HPDE6-E6E7 (cell line): ENCODE measurements at regions not wholly inside any gene's neighbourhood (a gene's known extent, or its start where the extent isn't known, plus 50 kb on each side); places are given as distances from the start of the nearest gene placed in this dataset.

ENCODE experiments used
- DNase-seq: peaks from one replicate; pipeline ENCODE4 v3.0.0; 2011; ENCODE audit warnings: missing footprints; ENCODE audit errors: extremely low spot score

DNA sequence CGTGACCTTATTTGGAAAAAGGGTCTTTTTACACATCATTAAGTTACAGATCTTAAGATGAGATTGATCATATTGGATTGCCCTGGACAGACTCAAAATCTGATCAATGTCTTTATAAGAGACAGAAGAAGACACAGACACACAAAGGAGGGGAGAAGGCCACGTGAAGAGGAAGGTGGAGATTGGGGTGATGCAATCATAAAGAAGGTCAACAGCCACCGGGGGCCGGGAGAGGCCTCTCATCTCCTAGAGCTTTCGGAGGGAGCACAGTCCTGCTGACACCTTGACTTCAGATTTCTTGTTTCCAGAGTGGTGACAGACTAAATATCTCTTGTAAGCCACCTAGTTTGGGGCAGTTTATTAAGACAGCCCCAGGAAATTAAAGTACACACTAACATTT is 204.6 kb upstream of the CSF3R start:
- no peak for DNase-seq

DNA sequence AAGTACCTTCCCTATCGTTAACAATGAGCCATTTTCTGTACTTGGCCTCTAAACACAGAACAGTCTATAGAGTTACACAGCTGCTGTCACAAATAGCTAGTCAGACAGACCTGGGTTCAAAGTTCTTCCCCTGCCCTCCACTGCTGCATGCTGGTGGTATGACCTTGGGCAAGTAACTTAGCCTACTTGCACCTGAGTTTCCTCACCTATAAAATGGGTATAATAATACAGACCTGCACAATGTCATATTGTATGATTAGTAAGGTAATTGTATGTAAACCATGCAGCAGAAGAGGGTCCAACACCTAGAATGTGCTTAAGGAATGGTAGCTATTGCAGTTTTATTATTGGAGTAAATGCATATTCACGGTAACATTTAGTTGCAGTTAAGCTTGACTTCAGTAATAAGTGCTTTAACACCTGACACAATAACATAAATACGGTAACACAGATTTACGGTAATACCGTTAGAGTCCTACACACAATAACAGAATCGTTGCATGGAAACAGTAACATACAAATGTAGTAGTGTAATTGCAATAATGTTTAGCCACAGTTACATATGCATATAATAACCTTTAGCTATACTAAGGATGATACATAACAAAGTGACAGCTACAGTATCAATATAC is 193.3 kb upstream of the CSF3R start:
- DNase-seq, result no peak

DNA sequence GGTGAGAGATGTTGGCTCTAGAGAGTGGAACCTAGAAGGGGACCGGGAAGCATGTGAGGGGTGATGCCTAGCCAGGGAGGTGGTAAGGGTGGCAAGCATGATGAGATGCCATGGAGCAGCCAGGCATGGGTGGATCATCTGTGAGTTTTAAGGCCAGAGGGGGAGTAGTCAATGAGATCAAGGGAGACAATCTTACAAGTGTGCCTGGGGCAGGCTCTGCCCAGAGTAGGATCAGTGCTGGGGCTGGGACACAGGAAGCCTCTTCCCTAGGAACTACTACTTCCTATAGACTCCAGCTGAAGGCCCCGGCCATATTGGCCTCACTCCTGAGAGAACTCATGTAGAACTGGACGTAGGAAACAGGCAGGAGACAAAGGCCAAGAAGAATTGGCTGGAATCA is 192.4 kb upstream of the CSF3R start:
- DNase-seq, result no peak

DNA sequence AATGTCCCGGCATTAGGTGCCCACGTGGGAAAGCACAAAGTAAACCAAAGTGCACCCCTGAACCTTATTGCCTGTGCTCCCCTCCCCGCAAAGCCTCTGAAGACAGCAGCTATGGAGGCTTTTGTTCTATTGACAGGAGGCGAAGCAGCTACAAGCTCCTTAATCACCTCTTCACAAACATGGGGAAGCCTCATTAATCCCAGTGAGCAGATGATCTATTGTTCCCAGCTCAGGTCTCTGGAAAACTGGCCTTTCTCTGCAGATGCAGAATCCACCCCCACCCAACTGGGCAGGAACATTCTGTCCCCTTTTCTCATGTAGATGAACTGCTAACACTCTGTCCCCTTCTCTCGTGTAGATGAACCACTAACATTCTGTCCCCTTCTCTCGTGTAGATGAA is 190.5 kb upstream of the CSF3R start:
- no peak for DNase-seq

DNA sequence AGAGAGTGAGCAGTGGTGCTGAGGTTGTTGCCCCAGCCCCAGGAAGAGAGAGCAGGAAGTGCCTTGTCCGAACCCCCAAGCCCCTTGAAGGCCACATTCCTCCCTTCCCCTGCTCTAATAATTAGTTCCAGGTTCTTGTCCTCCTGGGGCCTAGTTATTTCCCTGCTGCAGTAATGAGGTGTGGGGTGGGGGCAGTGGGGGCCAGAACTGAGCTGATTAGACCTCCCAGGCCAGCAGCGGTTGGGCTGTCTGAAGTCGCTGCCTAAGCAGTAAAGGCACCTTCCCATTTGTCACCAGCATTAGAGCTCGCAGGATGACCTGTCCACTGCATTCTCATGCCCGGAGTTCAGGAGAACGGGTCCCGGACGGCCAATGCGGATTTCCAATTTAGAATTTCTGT is 186.5 kb upstream of the CSF3R start:
- DNase-seq, result no peak

DNA sequence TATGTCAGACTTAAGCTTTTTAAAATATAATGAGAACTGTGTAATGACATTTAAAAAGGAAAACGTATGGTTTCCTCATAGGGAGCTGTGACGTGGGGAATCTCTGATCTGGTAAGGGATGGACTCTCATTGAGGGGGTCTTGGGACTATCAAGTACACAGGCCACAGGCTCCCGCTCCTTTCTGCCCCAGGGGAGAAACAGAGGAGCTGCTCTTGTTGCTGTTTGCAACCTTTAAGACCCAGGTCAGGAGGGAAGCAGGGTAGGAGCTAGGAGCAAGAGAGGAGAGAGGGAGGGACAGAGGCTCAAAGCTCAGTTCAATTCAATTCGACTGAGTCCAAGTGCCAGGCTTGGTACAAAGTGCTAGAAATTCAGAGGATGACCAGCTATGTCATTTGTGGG is 185.1 kb upstream of the CSF3R start:
- DNase-seq, result no peak

DNA sequence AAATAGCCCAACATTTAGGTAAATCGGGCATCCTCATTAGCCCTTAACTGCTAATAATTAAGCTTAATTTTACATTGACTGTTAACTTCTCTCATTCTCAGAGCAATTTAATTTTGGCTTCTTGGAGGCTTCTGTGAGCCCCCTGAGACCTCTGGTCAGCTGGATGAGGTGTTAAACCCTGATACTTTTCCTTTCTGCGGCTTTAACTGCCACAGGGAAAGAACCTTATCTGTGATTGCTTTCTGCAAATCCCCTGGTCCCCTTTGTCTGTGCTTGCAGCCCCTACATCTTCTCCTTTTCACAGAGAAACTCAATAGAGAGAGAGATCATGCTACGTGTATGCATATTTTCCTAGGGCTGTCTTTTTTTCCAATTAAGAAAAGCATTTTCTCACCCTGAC is 184.5 kb upstream of the CSF3R start:
- no peak for DNase-seq

DNA sequence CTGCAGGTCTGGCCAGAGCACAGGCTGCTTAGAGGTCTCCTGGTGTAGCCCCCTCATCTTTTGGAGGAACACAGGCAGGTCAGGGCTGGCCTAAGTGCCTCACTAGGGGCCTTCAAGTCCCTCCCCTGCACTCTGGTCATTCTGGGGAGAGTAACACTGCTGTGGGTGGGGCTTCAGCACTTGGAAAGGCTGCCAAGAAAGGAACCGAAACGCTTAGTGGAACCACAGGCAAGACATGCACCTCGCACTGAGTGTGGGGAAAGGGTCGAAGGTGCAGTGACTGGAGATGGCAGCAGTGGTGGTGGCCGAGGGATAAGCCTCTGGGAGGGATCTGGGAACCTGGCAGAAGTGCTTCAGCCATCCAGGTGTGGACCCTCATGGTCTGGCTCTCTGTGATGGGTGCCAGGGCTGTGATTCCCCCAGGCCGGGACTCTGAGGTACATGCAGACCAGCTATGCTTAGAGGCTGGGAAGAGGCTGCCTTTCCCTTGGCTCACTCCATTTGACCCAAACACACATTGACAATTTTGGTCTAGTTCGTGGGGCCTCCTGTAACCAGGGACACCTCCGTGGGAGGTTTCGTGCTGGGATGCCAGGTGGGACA is 182.9 kb upstream of the CSF3R start:
- no peak for DNase-seq

DNA sequence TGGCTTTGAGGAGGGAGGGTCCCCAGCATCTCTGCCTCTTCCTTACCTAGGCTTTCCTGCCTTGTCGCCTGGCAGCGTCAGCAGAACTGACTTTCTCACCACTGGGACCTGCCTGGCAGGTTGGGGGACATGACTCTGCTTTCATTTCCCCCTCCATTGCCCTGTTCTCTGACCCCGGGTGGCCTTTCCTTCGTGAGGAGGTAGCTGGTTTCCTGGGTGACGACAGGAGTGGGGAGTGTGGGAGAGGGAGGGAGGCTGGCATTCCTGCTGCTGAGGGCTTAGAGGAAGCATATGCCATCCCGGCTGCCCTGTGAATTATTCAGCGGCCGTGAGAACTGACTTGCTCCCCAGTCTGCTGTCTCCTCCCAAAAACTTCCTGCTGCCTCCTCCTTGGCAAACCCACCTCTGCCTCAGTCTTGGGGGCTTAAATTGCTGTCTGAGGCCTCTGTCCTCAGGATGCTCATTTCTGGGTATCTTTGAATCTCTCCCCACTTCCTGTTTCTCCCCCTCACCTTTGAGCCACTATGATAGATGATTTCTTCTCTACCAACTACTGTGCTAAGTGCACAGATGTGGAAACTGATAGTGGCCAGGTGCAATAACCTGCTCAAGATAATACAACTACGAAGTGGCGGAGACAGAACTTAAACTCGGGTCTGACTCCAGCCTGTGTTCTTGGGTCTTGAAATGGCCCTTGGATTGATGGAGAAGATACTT is 182.0 kb upstream of the CSF3R start:
- no peak for DNase-seq

DNA sequence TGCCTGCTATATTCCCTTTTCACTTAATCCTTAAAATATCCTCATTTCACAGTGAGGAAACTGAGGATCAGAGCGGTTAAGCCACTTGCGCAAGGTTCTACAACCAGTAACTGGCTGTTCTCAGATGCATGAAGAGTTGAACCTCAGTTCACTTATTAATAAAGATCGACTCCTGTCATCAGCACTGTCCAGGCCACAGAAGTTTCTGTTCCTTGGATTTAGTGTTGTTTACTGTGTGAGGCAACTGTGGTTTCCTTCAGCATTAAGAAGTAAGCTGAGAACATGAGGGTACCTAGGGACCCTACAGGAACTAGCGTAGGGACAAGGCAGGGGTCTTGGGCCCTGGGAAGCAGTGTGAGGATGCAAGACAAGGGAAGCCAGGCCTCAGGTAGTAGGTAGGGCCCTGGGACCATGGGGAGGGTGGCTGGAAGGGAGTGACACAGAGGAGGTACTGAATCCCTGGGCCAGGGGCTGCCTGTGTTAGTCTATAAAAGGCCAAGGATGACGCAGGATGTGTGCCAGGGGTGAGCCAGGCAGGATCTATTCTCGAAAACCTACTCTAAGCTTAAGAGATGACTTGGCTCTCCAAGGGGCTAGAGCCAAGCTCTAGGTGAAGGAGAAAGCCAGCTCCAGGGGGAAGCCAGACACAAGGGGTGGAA is 181.2 kb upstream of the CSF3R start:
- DNase-seq, result no peak

DNA sequence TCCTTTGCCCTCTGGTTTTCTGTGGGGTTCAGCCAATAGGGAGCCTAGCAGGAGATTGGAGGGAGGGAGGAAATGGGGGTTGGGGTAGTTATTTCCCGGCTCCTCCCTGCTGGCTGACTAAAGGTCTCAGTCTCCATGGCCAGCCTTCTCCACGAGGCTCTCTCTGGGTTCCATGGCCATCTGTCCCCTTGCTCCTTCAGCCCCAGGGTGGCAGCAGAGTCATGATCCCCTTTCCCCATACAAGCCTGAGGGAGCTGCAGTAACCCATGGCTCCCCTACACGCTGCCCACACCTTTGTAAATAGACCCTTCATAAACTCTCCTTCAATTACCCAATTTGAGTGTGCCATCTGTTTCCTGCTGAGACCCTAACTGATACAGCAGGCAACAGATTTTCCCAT is 176.1 kb upstream of the CSF3R start:
- DNase-seq, result no peak

DNA sequence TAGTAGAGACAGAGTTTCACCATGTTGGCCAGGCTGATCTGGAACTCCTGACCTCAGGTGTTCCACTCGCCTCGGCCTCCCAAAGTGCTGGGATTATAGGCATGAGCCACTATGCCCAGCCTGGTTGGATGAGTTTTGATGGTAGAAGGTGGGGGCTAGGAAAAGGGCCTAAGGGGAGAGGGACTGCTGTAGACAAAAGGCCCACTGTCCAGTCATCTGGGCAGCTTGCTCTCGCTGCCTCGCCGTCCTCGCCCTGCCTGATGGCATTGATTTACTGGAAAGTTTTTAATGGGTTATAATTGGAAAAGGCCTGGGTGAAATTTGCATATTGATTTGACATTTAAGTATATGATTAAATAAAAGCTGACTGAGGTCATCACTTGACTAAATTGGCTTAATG is 175.1 kb upstream of the CSF3R start:
- DNase-seq, result no peak

DNA sequence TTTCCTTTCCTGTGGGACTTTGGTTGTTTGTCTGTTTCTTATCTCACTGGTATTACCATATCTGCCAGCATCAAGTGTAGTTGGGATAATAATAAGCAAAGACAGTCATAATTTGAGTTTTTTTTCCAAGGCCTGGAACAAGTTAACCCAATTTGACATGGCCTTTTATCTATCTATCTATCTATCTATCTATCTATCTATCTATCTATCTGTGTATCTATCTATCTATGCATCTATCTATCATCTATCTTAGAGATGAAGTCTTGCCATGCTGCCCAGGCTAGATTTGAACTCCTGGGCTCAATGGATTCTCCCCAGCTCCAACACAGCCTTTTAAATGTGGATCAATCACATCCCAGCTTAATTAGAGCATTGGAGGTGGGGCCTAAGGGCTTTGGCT is 174.1 kb upstream of the CSF3R start:
- DNase-seq, result no peak

DNA sequence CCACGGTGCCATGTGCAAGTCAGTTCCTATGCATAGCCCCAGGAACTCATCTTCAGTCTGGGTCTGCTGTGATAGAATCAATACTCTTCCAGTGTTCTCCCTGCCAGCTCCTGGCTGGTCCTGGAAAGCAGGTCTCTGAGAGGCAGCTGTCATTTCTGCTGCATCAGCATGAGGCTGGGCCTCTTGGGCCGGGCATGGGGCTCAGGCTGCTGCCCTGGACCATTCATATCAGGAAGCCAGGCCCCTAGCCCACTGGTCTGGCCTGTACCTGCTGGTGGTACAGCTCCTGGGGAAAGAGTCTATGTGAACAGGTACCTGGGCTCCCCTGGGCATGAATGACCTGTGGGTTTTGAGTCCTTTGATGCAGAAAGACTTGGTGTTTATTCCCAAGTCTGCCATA is 173.6 kb upstream of the CSF3R start:
- no peak for DNase-seq

DNA sequence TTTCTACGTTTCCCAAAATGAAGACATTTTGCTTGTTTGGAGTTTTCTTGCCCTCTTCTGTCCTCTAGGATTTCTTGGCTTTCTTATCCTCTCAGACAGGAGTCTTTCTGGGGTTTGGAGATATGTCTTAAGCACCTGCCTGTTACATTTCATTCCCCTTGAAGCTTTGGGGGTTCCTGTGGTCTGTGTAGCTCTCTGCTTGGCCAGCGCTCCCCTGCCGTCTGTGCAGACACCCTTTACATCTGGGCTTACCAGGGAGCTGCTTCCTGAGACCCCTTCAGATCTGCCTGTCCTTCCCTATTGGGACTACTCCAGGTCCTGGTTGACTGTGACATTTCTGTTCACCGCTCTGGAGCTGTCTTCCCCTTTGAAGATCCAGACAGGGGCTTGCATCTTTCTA is 171.9 kb upstream of the CSF3R start:
- DNase-seq, result no peak

DNA sequence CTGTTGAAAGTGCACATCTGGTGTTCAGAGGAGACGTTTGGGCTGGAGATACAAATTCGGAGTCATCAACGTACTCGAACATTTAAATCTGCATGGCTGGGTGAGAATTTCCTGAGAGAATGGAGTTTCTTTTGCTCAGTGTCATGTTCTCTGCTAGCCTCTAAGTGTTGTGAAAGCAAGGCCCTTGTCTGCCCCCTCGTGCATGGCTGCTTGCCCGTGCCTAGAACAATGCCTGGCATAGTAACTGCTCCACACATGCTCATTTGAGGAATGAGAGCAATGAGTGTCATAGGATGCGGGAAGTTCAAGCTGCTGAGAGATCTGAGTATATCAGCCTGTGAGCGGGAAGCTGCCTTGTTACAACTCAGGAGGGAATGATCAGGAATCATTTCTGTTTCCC is 171.1 kb upstream of the CSF3R start:
- no peak for DNase-seq

DNA sequence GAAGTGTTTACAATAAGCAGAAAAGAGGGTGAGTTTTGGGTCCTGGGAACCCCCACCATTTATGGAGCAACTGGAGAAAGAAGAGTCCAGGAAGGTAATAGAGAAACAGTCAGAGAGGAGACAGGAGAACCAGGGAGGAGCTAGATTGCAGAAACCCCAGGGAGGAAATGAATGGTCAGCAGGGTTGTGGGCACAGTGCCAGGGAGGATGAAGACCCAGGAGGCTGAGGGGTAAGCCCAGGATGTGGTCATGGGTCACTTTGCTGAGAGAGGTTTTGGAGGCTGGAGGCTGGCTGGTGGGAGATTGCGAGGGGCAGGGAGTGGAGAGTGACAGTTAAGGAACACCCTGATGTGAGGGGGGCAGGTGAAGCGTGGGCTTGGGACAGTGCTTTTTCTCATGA is 169.9 kb upstream of the CSF3R start:
- DNase-seq, result no peak

DNA sequence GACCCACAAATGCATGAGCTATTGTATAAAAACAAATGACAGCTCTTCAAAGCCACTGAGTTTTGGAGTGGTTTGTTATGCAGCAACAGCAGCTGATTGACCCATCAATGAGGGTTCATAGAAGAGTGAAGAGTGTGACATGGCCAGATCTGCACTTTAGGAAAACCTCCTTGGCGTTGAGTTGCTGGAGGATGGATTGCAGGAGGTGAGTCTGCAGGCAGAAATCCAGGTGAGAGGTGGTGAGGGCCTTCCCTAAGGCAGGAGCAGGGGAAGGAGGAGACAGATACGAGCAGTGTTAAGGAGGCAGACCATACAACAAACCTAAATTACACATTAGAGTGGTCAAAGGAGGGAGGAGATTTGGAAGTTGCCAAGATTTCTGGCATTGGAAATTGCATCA is 169.3 kb upstream of the CSF3R start:
- no peak for DNase-seq

DNA sequence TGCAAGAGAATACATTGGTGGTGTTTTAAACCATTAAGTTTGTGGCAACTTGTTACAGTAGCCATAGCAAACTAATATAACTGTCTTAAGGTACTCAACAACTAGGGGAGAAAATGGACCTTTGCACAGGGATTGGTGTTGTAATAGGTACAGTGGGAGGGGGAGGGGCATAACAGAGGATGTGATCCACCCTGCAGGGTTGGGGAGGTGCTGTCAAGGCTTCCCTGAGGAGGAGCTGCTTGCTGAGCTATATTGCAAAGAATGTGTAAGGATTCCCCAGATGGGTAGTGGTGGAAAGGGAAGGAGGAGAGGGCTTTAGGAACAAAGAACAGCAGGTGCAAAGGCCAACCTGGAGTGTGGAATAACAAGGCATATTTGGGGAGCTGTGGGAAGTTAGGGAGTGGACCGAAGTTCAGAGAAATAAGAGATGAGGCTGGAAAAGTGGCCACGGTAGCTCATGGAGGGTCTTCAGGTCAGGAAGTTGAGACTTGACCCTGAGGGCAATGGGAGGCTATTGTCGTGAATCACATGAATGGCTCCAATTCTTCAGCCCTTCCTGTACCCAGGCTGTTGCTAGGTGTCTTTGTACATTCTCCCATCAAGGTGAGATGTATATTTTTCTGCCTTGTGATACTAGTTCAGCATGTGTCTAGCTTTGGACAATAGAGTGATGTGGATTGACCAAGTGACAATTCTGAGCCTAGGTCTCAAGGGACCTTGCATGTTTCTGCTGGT is 168.6 kb upstream of the CSF3R start:
- DNase-seq, result no peak

DNA sequence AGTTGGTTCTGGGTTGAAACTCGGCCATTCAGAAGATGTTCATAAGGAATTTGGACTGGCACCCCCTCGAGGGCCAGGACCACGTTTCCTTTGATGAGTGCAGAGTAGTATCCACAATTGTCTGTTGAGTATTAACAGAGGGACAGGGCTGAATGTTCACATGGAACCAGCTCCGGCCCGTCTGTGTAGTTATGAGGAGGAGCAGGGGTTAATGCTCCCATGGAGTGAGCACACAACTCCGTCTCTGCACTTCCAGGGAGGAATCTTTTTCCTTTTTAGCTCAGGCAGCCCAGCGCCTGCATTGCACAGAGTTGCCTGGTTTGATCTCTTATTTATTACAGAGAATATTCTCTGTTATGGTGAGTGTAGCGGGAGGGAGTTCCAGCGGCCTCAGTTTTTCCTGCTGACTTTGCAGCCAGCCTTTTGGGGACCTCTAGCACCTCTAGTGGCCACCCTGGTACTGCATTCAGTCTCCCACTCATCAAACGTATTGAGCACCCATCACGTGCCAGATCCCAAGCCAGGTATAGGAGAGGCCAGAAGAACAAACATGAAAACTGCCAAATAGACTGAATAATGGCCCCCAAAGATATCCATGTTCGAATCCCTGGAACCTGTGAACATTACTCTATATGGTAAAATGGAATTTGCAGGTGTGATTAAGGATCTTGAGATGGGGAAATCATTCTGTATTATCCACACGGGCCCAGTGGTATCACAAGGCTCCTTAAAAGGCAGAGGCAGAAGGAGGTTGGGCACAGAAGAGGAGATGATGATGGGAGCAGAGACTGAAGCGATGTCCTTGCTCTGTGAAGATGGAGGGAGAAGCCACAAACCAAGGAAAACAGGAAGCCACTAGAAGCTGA is 167.7 kb upstream of the CSF3R start:
- peak; percentile 42 for DNase-seq

DNA sequence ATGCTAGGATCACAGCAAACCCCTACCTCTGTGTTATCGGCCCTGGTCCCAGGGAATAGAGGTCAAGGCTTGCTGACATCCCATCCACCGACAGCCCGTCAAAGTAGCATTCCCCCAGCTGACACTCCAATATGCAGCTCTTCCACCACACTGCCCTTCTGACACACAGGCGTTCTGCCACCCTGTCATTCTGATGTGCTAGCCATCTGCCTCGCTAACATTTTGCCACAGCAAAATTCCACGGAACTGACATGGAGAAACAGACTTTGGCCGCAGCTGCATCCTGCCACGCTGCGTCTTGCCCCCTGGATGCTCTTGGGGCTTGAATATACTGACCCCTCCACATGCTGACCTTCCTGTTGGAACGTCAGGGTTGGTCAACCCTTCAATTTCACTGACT is 163.2 kb upstream of the CSF3R start:
- no peak for DNase-seq
